SU-DHL-6 (cell line): ENCODE measurements at regions not wholly inside any gene's neighbourhood (a gene's known extent, or its start where the extent isn't known, plus 50 kb on each side); places are given as distances from the start of the nearest gene placed in this dataset.

Experiments
- CTCF ChIP-seq: fragments of 200-600 bp; sonication (generic); IDR thresholded peaks from one replicate; pipeline ENCODE4 v1.5.1; 2017; ENCODE audit warnings: antibody characterized with exemption, mild to moderate bottlenecking, low read length, moderate library complexity; ENCODE audit not compliant: insufficient read depth, poor library complexity, severe bottlenecking
- EZH2phosphoT487 ChIP-seq: fragments of 200-600 bp; sonication (generic), shearing (Covaris generic); conservative IDR thresholded peaks from 2 replicates; pipeline ENCODE4 v1.6.1; 2018; ENCODE audit warnings: mild to moderate bottlenecking, antibody characterized with exemption, low read length, moderate library complexity, mixed read lengths

GRCh38 chr14:86780876-86781510 lies 1212.0 kb downstream of the GALC start:
- TF ChIP-seq CTCF (no peak), EZH2phosphoT487 (no peak)
